ENCODE measurements at regions not wholly inside any gene's neighbourhood (a gene's known extent, or its start where the extent isn't known, plus 50 kb on each side); places are given as distances from the start of the nearest gene placed in this dataset.

- Histone ChIP-seq H3K4me3 (ENCODE audit: low read length) (no peak overlapping the region), H3K4me1 (ENCODE audit: insufficient read depth, low read length) (no peaks in the 10 kb centered on the region), H2AFZ (ENCODE audit: low read depth, low read length) (no peak overlapping the region), H3K36me3 (ENCODE audit: insufficient read depth, low read length) (no peaks in the 10 kb centered on the region), H3K27me3 (ENCODE audit: insufficient read depth, low read length) (no peaks in the 10 kb centered on the region), H3K9me3 (ENCODE audit: low read length) (peaks cover under 1% of the 10 kb centered on the region)
Observed at GRCh38 chr2:481388-481787, 193.5 kb upstream of the ALKAL2 start.

DNA sequence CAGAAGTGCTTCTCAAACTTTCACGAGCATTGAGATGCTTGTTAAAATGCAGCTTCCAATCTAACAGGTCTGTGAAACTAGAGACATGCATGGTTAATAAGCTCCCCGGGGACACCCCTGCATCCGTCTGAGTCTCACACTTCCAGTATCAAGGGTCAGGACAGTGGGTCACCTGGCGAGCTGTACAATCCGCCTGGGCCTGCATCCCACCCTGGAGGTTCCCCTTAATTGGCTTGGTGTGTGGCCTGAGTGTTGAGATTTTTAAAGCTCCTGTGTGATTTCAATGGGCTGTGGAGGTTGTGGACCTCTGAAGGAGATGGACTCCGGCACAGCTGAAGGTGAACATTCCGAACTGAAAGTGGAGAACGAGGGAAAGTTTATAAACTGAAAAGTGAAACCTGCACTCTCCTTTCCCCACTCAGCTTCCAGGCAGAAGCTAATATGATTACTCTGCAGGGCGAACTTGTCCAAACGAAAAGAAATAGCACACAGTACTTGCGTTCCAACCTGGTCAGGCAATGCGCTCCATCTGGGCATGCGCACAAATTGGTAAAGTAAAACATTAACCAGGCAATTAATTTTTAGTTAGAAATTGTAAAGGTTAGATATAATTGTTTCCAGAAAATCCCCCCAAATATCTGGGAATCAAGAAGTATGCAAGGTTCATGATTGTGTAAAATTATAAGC is 191.7 kb upstream of the ALKAL2 start:
- no peaks in the 10 kb centered on the region for H3K9me3 ChIP-seq (ENCODE audit: low read length)
- no peaks in the 10 kb centered on the region for H3K27me3 ChIP-seq (ENCODE audit: insufficient read depth, low read length)
- no peak overlapping the region for H2AFZ ChIP-seq (ENCODE audit: low read depth, low read length)
- H3K36me3 ChIP-seq (ENCODE audit: insufficient read depth, low read length) = no peaks in the 10 kb centered on the region
- H3K4me1 ChIP-seq (ENCODE audit: insufficient read depth, low read length) = no peaks in the 10 kb centered on the region
- H3K4me3 ChIP-seq (ENCODE audit: low read length) = no peak overlapping the region

DNA sequence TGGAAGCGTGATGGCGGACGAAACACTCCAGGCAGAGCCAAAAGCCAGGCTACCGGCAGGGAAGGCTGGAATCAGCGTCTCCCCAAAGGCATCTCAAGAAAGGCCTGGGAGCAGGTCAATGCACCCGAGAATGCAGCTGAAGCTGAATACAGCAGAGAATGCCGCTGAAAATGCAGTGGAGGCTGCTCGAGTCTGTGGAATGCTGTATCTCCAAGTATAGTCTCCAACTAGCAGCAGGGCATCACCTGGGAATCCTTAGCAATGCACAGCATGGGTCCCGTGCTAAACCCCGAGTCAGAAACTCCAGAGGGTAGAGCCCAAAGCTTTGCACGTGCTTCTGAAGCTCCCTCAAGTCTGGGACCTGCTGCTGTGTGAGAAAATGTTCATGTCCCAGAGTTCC is 191.1 kb upstream of the ALKAL2 start:
- H3K27me3 ChIP-seq (ENCODE audit: insufficient read depth, low read length) = no peaks in the 10 kb centered on the region
- H2AFZ ChIP-seq (ENCODE audit: low read depth, low read length) = no peak overlapping the region
- H3K4me3 ChIP-seq (ENCODE audit: low read length) = no peak overlapping the region
- H3K4me1 ChIP-seq (ENCODE audit: insufficient read depth, low read length) = no peaks in the 10 kb centered on the region
- H3K9me3 ChIP-seq (ENCODE audit: low read length) = no peaks in the 10 kb centered on the region
- no peaks in the 10 kb centered on the region for H3K36me3 ChIP-seq (ENCODE audit: insufficient read depth, low read length)

DNA sequence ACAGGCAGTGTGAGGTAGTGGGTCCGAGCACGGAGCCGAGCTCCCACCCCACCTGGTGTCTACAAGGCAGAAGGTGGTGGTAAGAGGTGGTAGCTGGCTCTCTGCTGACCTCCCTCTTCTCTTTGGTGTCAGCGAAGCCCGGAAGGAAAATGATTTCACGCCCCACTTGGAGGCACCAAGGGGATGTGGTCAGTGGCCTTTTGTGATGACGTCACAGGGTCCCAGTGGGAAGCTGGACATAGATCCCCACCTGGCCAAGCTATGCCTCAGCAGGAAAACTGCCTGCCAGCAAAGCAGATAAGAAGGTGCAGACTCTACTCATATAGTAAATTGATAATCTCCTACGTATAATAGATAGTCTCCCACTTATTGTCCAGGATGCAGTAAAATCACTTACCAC is 183.7 kb upstream of the ALKAL2 start:
- Histone ChIP-seq H3K27me3 (ENCODE audit: insufficient read depth, low read length) (no peaks in the 10 kb centered on the region), H3K4me1 (ENCODE audit: insufficient read depth, low read length) (no peaks in the 10 kb centered on the region), H3K9me3 (ENCODE audit: low read length) (peaks cover 8% of the 10 kb centered on the region), H2AFZ (ENCODE audit: low read depth, low read length) (no peak overlapping the region), H3K36me3 (ENCODE audit: insufficient read depth, low read length) (no peaks in the 10 kb centered on the region), H3K4me3 (ENCODE audit: low read length) (no peak overlapping the region)

- no peak overlapping the region for H2AFZ ChIP-seq (ENCODE audit: low read depth, low read length)
- H3K36me3 ChIP-seq (ENCODE audit: insufficient read depth, low read length) = no peaks in the 10 kb centered on the region
- no peaks in the 10 kb centered on the region for H3K4me1 ChIP-seq (ENCODE audit: insufficient read depth, low read length)
- H3K27me3 ChIP-seq (ENCODE audit: insufficient read depth, low read length) = no peaks in the 10 kb centered on the region
- H3K4me3 ChIP-seq (ENCODE audit: low read length) = no peak overlapping the region
- H3K9me3 ChIP-seq (ENCODE audit: low read length) = peaks cover 8% of the 10 kb centered on the region
Observed at GRCh38 chr2:469514-469913, 181.6 kb upstream of the ALKAL2 start.

DNA sequence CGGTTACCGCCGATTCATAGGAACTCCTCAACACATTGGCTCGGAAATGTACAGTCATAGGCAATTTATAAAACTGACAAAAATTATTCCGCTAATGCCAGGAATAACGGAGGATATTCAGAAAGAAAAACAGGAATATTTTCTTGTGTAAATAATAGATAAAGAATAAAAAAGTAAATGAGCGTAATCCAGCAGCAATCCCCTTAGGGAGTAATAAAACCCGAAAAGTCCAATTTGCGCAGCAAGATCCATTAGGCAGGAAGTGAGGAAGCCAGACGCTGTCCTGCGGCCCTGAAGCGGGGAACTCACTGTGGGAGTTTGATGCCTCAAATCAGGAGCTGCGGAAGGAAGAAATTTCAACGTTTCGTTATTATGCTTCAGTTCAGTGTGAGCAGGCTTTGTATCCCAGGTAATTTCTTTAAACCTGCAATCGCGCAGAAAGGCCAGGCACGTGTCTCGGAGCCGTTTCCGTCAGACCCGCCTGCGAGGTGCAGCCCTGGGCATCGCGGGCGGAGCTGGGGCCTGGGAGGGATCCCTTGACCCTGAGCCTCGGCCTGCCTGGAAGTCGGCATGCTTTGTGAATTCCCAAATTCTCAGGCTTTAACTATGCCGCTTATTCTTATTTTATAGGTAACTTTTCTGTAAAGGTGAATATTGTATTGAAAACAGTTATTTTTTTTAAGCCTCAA is 180.9 kb upstream of the ALKAL2 start:
- no peak overlapping the region for H2AFZ ChIP-seq (ENCODE audit: low read depth, low read length)
- H3K27me3 ChIP-seq (ENCODE audit: insufficient read depth, low read length) = no peaks in the 10 kb centered on the region
- H3K36me3 ChIP-seq (ENCODE audit: insufficient read depth, low read length) = no peaks in the 10 kb centered on the region
- H3K4me3 ChIP-seq (ENCODE audit: low read length) = no peak overlapping the region
- peaks cover 8% of the 10 kb centered on the region for H3K9me3 ChIP-seq (ENCODE audit: low read length)
- no peaks in the 10 kb centered on the region for H3K4me1 ChIP-seq (ENCODE audit: insufficient read depth, low read length)

DNA sequence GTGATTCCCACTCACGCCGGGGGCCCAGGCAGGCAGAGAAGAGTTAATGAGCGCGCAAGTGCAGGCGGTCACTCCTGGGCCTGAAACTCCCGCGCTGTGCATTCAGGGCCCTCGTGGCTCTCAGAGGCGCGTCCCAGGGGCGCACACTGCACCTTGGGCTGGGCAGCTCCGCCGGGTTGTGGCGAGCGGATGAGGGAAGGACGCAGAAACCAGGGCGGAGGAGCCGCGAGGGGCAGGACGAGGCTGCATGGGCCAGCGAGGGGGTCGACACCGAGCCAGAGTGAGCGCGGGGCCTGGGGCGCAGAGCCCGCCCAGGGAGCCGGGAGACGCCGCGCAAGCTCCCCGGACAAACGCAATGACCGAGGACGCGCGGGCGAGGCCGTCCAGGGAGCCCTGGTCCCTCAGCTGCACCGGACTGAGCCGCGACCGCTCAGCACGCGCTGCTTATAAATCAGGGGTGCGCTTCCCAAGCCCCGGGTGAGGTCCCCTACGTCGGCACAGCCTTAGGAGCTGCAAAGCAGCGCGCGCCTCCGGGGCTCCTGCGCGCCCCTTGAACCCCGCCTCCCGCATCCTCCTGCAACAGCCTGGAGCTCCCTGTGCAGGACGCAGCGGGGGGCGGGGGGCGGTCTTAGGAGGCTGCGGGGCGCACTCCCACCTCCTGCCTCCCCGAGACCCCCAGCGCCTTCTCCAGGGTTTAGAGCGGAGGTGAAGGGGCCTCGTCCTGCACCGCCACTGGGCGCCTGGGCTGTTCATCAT is 180.2 kb upstream of the ALKAL2 start:
- Histone ChIP-seq H3K36me3 (ENCODE audit: insufficient read depth, low read length) (no peaks in the 10 kb centered on the region), H2AFZ (ENCODE audit: low read depth, low read length) (no peak overlapping the region), H3K4me1 (ENCODE audit: insufficient read depth, low read length) (no peaks in the 10 kb centered on the region), H3K4me3 (ENCODE audit: low read length) (no peak overlapping the region), H3K27me3 (ENCODE audit: insufficient read depth, low read length) (no peaks in the 10 kb centered on the region), H3K9me3 (ENCODE audit: low read length) (peaks cover 8% of the 10 kb centered on the region)

GRCh38 chr2:467543-467891 is 179.6 kb upstream of the ALKAL2 start:
- H3K9me3 ChIP-seq (ENCODE audit: low read length) = peaks cover 8% of the 10 kb centered on the region
- no peak overlapping the region for H3K4me3 ChIP-seq (ENCODE audit: low read length)
- no peaks in the 10 kb centered on the region for H3K4me1 ChIP-seq (ENCODE audit: insufficient read depth, low read length)
- H2AFZ ChIP-seq (ENCODE audit: low read depth, low read length) = no peak overlapping the region
- no peaks in the 10 kb centered on the region for H3K27me3 ChIP-seq (ENCODE audit: insufficient read depth, low read length)
- H3K36me3 ChIP-seq (ENCODE audit: insufficient read depth, low read length) = no peaks in the 10 kb centered on the region

- Histone ChIP-seq H3K27me3 (ENCODE audit: insufficient read depth, low read length) (no peaks in the 10 kb centered on the region), H2AFZ (ENCODE audit: low read depth, low read length) (no peak overlapping the region), H3K36me3 (ENCODE audit: insufficient read depth, low read length) (no peaks in the 10 kb centered on the region), H3K9me3 (ENCODE audit: low read length) (peaks cover 8% of the 10 kb centered on the region), H3K4me1 (ENCODE audit: insufficient read depth, low read length) (no peaks in the 10 kb centered on the region), H3K4me3 (ENCODE audit: low read length) (no peak overlapping the region)
Observed at GRCh38 chr2:467101-467500, 179.2 kb upstream of the ALKAL2 start.

DNA sequence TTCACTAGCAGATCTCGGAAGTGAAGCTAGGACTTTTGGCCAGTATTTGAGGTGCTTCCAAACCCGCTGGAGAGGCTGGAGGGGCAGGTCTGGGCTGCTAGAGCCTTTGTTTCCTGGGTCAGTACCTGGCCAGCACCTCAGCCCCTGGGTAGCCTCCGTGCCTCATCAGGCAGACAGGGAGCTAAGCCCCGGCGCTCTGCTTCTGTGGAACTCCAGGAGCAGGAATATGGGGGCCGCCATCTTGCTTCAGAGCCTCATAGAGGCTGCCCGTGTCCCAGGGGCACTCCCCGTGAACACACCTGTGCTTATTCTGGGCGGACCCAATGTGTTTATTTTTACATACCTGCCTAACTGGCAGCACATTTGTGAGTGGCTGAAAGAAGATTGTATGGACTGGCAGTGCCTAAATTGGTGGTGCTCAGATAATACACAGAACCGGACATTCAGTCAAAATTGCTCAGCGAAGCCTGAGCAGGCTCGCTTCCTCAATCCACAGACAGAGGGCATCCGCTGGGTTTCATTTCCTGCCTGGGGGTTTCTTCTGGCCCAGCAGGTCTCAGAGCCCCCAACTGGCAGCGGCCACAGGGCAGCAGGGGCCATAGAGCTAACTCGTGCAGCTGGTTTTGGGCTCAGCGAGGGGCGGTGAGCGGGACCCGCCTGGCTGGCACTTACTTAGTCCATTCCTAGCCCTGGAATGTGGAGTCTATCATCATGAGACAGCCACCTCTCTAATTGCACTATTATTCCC is 176.8 kb upstream of the ALKAL2 start:
- H2AFZ ChIP-seq (ENCODE audit: low read depth, low read length) = no peak overlapping the region
- H3K9me3 ChIP-seq (ENCODE audit: low read length) = peaks cover 8% of the 10 kb centered on the region
- H3K4me1 ChIP-seq (ENCODE audit: insufficient read depth, low read length) = no peaks in the 10 kb centered on the region
- no peaks in the 10 kb centered on the region for H3K36me3 ChIP-seq (ENCODE audit: insufficient read depth, low read length)
- no peaks in the 10 kb centered on the region for H3K27me3 ChIP-seq (ENCODE audit: insufficient read depth, low read length)
- no peak overlapping the region for H3K4me3 ChIP-seq (ENCODE audit: low read length)

- H3K9me3 ChIP-seq (ENCODE audit: low read length) = no peaks in the 10 kb centered on the region
- no peak overlapping the region for H3K4me3 ChIP-seq (ENCODE audit: low read length)
- no peak overlapping the region for H2AFZ ChIP-seq (ENCODE audit: low read depth, low read length)
- H3K4me1 ChIP-seq (ENCODE audit: insufficient read depth, low read length) = peaks cover 2% of the 10 kb centered on the region
- no peaks in the 10 kb centered on the region for H3K36me3 ChIP-seq (ENCODE audit: insufficient read depth, low read length)
- H3K27me3 ChIP-seq (ENCODE audit: insufficient read depth, low read length) = no peaks in the 10 kb centered on the region
Observed at GRCh38 chr2:460861-461260, 173.0 kb upstream of the ALKAL2 start.

- H3K36me3 ChIP-seq (ENCODE audit: insufficient read depth, low read length) = no peaks in the 10 kb centered on the region
- no peak overlapping the region for H2AFZ ChIP-seq (ENCODE audit: low read depth, low read length)
- no peak overlapping the region for H3K4me3 ChIP-seq (ENCODE audit: low read length)
- H3K27me3 ChIP-seq (ENCODE audit: insufficient read depth, low read length) = no peaks in the 10 kb centered on the region
- peaks cover 2% of the 10 kb centered on the region for H3K4me1 ChIP-seq (ENCODE audit: insufficient read depth, low read length)
- H3K9me3 ChIP-seq (ENCODE audit: low read length) = no peaks in the 10 kb centered on the region
Observed at GRCh38 chr2:459931-460330, 172.0 kb upstream of the ALKAL2 start.

- no peaks in the 10 kb centered on the region for H3K9me3 ChIP-seq (ENCODE audit: low read length)
- no peak overlapping the region for H2AFZ ChIP-seq (ENCODE audit: low read depth, low read length)
- H3K36me3 ChIP-seq (ENCODE audit: insufficient read depth, low read length) = no peaks in the 10 kb centered on the region
- H3K4me1 ChIP-seq (ENCODE audit: insufficient read depth, low read length) = peaks cover 2% of the 10 kb centered on the region
- no peak overlapping the region for H3K4me3 ChIP-seq (ENCODE audit: low read length)
- no peaks in the 10 kb centered on the region for H3K27me3 ChIP-seq (ENCODE audit: insufficient read depth, low read length)
Observed at GRCh38 chr2:458425-458815, 170.5 kb upstream of the ALKAL2 start.
